ENCODE measurements at regions not wholly inside any gene's neighbourhood (a gene's known extent, or its start where the extent isn't known, plus 50 kb on each side); places are given as distances from the start of the nearest gene placed in this dataset.
A peak's percentile ranks its signal among the peaks of the same experiment; 100 is the strongest.

GRCh38 chr12:90854136-90854689, 100.8 kb downstream of the CCER1 start:
- TF ChIP-seq CTCF (IDR thresholded peaks at IDR 0.05; ENCODE audit: borderline replicate concordance, extremely low read depth, low read length, poor library complexity, severe bottlenecking): peak; percentile 75
- no peak for TF ChIP-seq EZH2 (IDR thresholded peaks at IDR 0.05; ENCODE audit: borderline replicate concordance, low read depth, low read length, severe bottlenecking)
